ENCODE measurements at regions not wholly inside any gene's neighbourhood (a gene's known extent, or its start where the extent isn't known, plus 50 kb on each side); places are given as distances from the start of the nearest gene placed in this dataset.

DNA sequence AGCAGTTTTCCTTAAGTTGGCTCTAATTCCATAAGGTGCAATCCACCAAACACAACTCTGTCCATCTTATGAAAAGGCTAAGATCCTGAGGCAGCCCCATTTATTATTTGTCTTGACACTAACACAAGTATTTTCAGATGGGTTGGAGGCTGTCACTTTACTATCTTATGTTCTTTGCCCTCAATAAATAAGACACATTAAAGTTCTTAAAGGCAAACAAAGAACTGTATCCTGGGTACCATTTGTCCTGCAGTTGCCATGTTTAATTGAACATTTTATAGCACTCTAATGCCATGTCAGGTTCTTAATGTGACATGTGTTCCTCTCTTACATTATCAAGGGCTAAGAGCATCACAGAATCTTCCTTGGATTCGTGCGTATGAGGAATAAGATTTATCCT, 189.5 kb upstream of the SNX2 start:
- DNase-seq (ENCODE audit: low read depth) = no peak
- in situ Hi-C loops (cut with HindIII; ENCODE audit: low sequenced_read_pairs) = no loop called here
- H3K4me3 ChIP-seq (ENCODE audit: low read depth, low read length) = no peak overlapping the region
- TF ChIP-seq CTCF (IDR thresholded peaks at IDR 0.05; ENCODE audit: low read depth, low read length, missing control alignments) = no peak

DNA sequence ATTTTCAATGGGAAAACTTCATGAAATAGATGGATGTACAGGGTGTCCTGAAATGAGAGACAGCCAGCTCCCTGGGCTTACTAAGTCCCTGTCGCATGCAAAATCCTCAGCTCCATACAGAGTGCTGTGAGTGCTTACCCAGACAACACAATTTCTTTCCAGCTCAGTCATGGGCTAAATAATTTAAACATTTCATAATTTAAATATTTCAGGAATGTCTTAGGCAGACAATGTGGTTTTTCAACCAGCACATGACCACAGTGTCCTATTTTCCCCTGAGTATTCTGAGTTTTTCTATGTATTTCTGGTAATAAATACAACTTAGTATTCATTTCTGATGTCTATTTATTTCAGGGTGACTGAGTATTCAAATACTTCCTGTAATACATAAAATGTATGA, 188.5 kb upstream of the SNX2 start:
- no peak for TF ChIP-seq CTCF (IDR thresholded peaks at IDR 0.05; ENCODE audit: low read depth, low read length, missing control alignments)
- in situ Hi-C loops (cut with HindIII; ENCODE audit: low sequenced_read_pairs) = no loop called here
- H3K4me3 ChIP-seq (ENCODE audit: low read depth, low read length) = no peak overlapping the region
- peak; percentile 46 for DNase-seq (ENCODE audit: low read depth)

GRCh38 chr5:122591828-122592227, 183.1 kb upstream of the SNX2 start:
- H3K4me3 ChIP-seq (ENCODE audit: low read depth, low read length) = no peak overlapping the region
- no peak for DNase-seq (ENCODE audit: low read depth)
- in situ Hi-C loops (cut with HindIII; ENCODE audit: low sequenced_read_pairs) = no loop called here
- TF ChIP-seq CTCF (IDR thresholded peaks at IDR 0.05; ENCODE audit: low read depth, low read length, missing control alignments) = no peak

- H3K4me3 ChIP-seq (ENCODE audit: low read depth, low read length) = no peak overlapping the region
- DNase-seq (ENCODE audit: low read depth) = no peak
- no peak for TF ChIP-seq CTCF (IDR thresholded peaks at IDR 0.05; ENCODE audit: low read depth, low read length, missing control alignments)
- in situ Hi-C loops (cut with HindIII; ENCODE audit: low sequenced_read_pairs) = no loop called here
Measured at GRCh38 chr5:122599000-122599399, 175.9 kb upstream of the SNX2 start.

GRCh38 chr5:122600924-122601323, 174.0 kb upstream of the SNX2 start:
- no peak overlapping the region for H3K4me3 ChIP-seq (ENCODE audit: low read depth, low read length)
- no peak for DNase-seq (ENCODE audit: low read depth)
- in situ Hi-C loops (cut with HindIII; ENCODE audit: low sequenced_read_pairs) = no loop called here
- TF ChIP-seq CTCF (IDR thresholded peaks at IDR 0.05; ENCODE audit: low read depth, low read length, missing control alignments) = no peak

GRCh38 chr5:122602700-122603099, 172.2 kb upstream of the SNX2 start:
- no peak overlapping the region for H3K4me3 ChIP-seq (ENCODE audit: low read depth, low read length)
- DNase-seq (ENCODE audit: low read depth) = no peak
- no peak for TF ChIP-seq CTCF (IDR thresholded peaks at IDR 0.05; ENCODE audit: low read depth, low read length, missing control alignments)
- in situ Hi-C loops (cut with HindIII; ENCODE audit: low sequenced_read_pairs) = no loop called here

- no peak for TF ChIP-seq CTCF (IDR thresholded peaks at IDR 0.05; ENCODE audit: low read depth, low read length, missing control alignments)
- in situ Hi-C loops (cut with HindIII; ENCODE audit: low sequenced_read_pairs) = no loop called here
- DNase-seq (ENCODE audit: low read depth) = no peak
- no peak overlapping the region for H3K4me3 ChIP-seq (ENCODE audit: low read depth, low read length)
Measured at GRCh38 chr5:122605236-122605635, 169.6 kb upstream of the SNX2 start.

Data from astrocyte of the cerebellum (primary cell).